ENCODE measurements at regions not wholly inside any gene's neighbourhood (a gene's known extent, or its start where the extent isn't known, plus 50 kb on each side); places are given as distances from the start of the nearest gene placed in this dataset.
A peak's percentile ranks its signal among the peaks of the same experiment; 100 is the strongest.
"Not testable (repeated sequence)": the region's sequence is repeated elsewhere in the genome, so short reads cannot be mapped to it uniquely, and the experiment has no call there.

- DNase-seq (ENCODE audit: low spot score): no peak
These were observed 51.2 kb downstream of the OR13H1 start for GRCh38 chrX:131595120-131595519.

- no peak for DNase-seq (ENCODE audit: low spot score)
These were observed 64.0 kb downstream of the OR13H1 start for GRCh38 chrX:131607792-131608369.

- no peak for DNase-seq (ENCODE audit: low spot score)
These were observed 65.6 kb downstream of the OR13H1 start for GRCh38 chrX:131609480-131609879.

- no peak for DNase-seq (ENCODE audit: low spot score)
These were observed 69.4 kb downstream of the OR13H1 start for GRCh38 chrX:131613260-131613659.

- no peak for DNase-seq (ENCODE audit: low spot score)
These were observed 70.4 kb downstream of the OR13H1 start for GRCh38 chrX:131614241-131614640.

GRCh38 chrX:131617182-131617581 lies 73.3 kb downstream of the OR13H1 start:
- DNase-seq (ENCODE audit: low spot score): no peak

GRCh38 chrX:131621650-131622049 lies 77.8 kb downstream of the OR13H1 start:
- DNase-seq (ENCODE audit: low spot score): peak; percentile 1

- no peak for DNase-seq (ENCODE audit: low spot score)
These were observed 82.9 kb downstream of the OR13H1 start for GRCh38 chrX:131626681-131627296.

GRCh38 chrX:131630534-131630933 lies 86.7 kb downstream of the OR13H1 start:
- DNase-seq (ENCODE audit: low spot score): peak; percentile 2

GRCh38 chrX:131633285-131633917 lies 89.5 kb downstream of the OR13H1 start:
- DNase-seq (ENCODE audit: low spot score): peak; percentile 29

GRCh38 chrX:131634900-131635299 lies 91.0 kb downstream of the OR13H1 start:
- DNase-seq (ENCODE audit: low spot score): no peak

GRCh38 chrX:131646106-131646505 lies 102.2 kb downstream of the OR13H1 start:
- no peak for DNase-seq (ENCODE audit: low spot score)

- DNase-seq (ENCODE audit: low spot score): no peak
These were observed 105.9 kb downstream of the OR13H1 start for GRCh38 chrX:131649741-131650140.

- no peak for DNase-seq (ENCODE audit: low spot score)
These were observed 107.0 kb downstream of the OR13H1 start for GRCh38 chrX:131650637-131651410.

- DNase-seq (ENCODE audit: low spot score): not testable (repeated sequence)
These were observed 119.9 kb downstream of the OR13H1 start for GRCh38 chrX:131663726-131664125.

- DNase-seq (ENCODE audit: low spot score): peak; percentile 2
These were observed 127.9 kb downstream of the OR13H1 start for GRCh38 chrX:131671735-131672134.

- no peak for DNase-seq (ENCODE audit: low spot score)
These were observed 131.8 kb downstream of the OR13H1 start for GRCh38 chrX:131675596-131676194.

GRCh38 chrX:131677655-131678628 lies 134.1 kb downstream of the OR13H1 start:
- DNase-seq (ENCODE audit: low spot score): peak; percentile 2

- DNase-seq (ENCODE audit: low spot score): not testable (repeated sequence)
These were observed 138.9 kb downstream of the OR13H1 start for GRCh38 chrX:131682735-131683134.

- no peak for DNase-seq (ENCODE audit: low spot score)
These were observed 149.5 kb downstream of the OR13H1 start for GRCh38 chrX:131693359-131693758.

GRCh38 chrX:131696989-131697388 lies 153.1 kb downstream of the OR13H1 start:
- DNase-seq (ENCODE audit: low spot score): not testable (repeated sequence)

Measured in umbilical cord (tissue), 1 donor.